OCI-LY3 (cell line): ENCODE measurements at regions not wholly inside any gene's neighbourhood (a gene's known extent, or its start where the extent isn't known, plus 50 kb on each side); places are given as distances from the start of the nearest gene placed in this dataset.

Experiments
- EZH2phosphoT487 ChIP-seq: fragments of 200-600 bp; shearing (Covaris generic); IDR thresholded peaks from 2 replicates; pipeline ENCODE4 v1.6.1; 2018; ENCODE audit warnings: antibody characterized with exemption, mixed run types, low read depth
- TF ChIP-seq, protein P1 (sequence below): fragments of 200-600, 300-600 bp; sonication (generic); IDR thresholded peaks from 2 replicates; pipeline ENCODE4 v1.5.1; 2014; ENCODE audit warnings: antibody characterized with exemption, low read length, low read depth

DNA sequence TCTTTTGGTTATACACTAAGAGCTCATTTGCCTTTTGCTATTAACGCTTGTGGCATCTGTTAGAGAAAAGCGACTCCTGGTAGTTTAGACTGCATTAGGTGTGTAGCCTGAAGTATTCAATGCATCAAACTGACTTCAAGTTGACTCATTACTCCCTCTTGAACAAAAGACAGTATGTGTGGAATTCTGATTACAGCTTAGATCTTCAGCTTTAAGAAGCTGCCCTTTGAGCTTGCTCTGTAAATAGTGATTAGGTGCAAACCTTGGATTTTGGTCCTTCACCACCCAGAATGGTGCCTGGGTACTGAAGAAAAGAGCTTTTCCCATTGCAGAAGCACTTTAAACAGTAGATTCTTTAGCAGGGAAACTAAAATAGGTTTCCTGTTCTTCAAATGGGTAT lies 62.1 kb downstream of the FAT3 start:
- TF ChIP-seq, protein P1, sequence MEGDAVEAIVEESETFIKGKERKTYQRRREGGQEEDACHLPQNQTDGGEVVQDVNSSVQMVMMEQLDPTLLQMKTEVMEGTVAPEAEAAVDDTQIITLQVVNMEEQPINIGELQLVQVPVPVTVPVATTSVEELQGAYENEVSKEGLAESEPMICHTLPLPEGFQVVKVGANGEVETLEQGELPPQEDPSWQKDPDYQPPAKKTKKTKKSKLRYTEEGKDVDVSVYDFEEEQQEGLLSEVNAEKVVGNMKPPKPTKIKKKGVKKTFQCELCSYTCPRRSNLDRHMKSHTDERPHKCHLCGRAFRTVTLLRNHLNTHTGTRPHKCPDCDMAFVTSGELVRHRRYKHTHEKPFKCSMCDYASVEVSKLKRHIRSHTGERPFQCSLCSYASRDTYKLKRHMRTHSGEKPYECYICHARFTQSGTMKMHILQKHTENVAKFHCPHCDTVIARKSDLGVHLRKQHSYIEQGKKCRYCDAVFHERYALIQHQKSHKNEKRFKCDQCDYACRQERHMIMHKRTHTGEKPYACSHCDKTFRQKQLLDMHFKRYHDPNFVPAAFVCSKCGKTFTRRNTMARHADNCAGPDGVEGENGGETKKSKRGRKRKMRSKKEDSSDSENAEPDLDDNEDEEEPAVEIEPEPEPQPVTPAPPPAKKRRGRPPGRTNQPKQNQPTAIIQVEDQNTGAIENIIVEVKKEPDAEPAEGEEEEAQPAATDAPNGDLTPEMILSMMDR: no peak
- TF ChIP-seq EZH2phosphoT487: no peak
